ENCODE measurements at regions not wholly inside any gene's neighbourhood (a gene's known extent, or its start where the extent isn't known, plus 50 kb on each side); places are given as distances from the start of the nearest gene placed in this dataset.

GRCh38 chr12:127074161-127074560, 1192.8 kb upstream of the TMEM132C start:
- no peaks in the 10 kb centered on the region for H4K20me1 ChIP-seq (ENCODE audit: low read depth, low read length)
- H3K4me2 ChIP-seq (ENCODE audit: low read depth, low read length, poor library complexity, severe bottlenecking) = no peak overlapping the region
- H3K9me3 ChIP-seq (ENCODE audit: insufficient read depth, low read length) = no peaks in the 10 kb centered on the region
- no peaks in the 10 kb centered on the region for H3K9me2 ChIP-seq (replicated peaks; ENCODE audit: insufficient read depth, low read length)
- H3F3A ChIP-seq (ENCODE audit: insufficient read depth) = no peaks in the 10 kb centered on the region
- H2AFZ ChIP-seq (ENCODE audit: low read depth, low read length, severe bottlenecking) = no peak overlapping the region
- H3K79me2 ChIP-seq (ENCODE audit: insufficient read depth, low read length) = no peaks in the 10 kb centered on the region
- H3K9ac ChIP-seq (ENCODE audit: low read length) = no peak overlapping the region
- no peaks in the 10 kb centered on the region for H3K36me3 ChIP-seq (ENCODE audit: low read length)
- H3K27ac ChIP-seq (ENCODE audit: low read depth, low read length) = no peak overlapping the region
- TF ChIP-seq EZH2phosphoT487 (conservative IDR thresholded peaks at IDR 0.05; ENCODE audit: low read length) = no peak
- TF ChIP-seq, protein P1, sequence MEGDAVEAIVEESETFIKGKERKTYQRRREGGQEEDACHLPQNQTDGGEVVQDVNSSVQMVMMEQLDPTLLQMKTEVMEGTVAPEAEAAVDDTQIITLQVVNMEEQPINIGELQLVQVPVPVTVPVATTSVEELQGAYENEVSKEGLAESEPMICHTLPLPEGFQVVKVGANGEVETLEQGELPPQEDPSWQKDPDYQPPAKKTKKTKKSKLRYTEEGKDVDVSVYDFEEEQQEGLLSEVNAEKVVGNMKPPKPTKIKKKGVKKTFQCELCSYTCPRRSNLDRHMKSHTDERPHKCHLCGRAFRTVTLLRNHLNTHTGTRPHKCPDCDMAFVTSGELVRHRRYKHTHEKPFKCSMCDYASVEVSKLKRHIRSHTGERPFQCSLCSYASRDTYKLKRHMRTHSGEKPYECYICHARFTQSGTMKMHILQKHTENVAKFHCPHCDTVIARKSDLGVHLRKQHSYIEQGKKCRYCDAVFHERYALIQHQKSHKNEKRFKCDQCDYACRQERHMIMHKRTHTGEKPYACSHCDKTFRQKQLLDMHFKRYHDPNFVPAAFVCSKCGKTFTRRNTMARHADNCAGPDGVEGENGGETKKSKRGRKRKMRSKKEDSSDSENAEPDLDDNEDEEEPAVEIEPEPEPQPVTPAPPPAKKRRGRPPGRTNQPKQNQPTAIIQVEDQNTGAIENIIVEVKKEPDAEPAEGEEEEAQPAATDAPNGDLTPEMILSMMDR (IDR thresholded peaks at IDR 0.05; ENCODE audit: insufficient read depth, low read length, poor library complexity, severe bottlenecking) = no peak
- H3K27me3 ChIP-seq (ENCODE audit: low read length) = no peaks in the 10 kb centered on the region
- H3K4me3 ChIP-seq (ENCODE audit: insufficient read depth, low read length, poor library complexity, severe bottlenecking) = no peak overlapping the region

DNA sequence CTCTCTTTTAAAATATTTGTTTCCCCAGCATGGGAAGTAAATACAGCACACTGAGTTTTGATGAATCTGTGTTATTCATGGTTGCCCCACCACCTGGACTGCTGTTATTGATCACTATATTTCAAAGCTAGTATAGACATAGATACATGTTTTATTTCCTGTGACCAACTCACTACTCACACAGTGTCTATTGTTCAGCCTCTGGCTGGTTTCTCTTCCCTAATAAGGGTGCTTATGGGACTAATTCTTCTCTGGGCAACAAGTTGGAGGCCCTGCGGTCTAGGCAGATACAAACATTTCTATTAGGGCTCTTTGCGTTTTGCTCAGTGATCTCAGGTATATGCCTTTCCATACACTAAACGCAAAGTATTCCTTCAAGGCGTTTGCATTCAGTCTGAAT, 1191.0 kb upstream of the TMEM132C start:
- Histone ChIP-seq H3K36me3 (ENCODE audit: low read length) (no peaks in the 10 kb centered on the region), H3K4me3 (ENCODE audit: insufficient read depth, low read length, poor library complexity, severe bottlenecking) (no peak overlapping the region), H3K27ac (ENCODE audit: low read depth, low read length) (no peak overlapping the region), H3K79me2 (ENCODE audit: insufficient read depth, low read length) (no peaks in the 10 kb centered on the region), H3K4me2 (ENCODE audit: low read depth, low read length, poor library complexity, severe bottlenecking) (no peak overlapping the region), H3F3A (ENCODE audit: insufficient read depth) (no peaks in the 10 kb centered on the region), H2AFZ (ENCODE audit: low read depth, low read length, severe bottlenecking) (no peak overlapping the region), H4K20me1 (ENCODE audit: low read depth, low read length) (no peaks in the 10 kb centered on the region), H3K9me2 (replicated peaks; ENCODE audit: insufficient read depth, low read length) (no peaks in the 10 kb centered on the region), H3K9ac (ENCODE audit: low read length) (no peak overlapping the region), H3K9me3 (ENCODE audit: insufficient read depth, low read length) (no peaks in the 10 kb centered on the region), H3K27me3 (ENCODE audit: low read length) (no peaks in the 10 kb centered on the region)
- no peak for TF ChIP-seq EZH2phosphoT487 (conservative IDR thresholded peaks at IDR 0.05; ENCODE audit: low read length)
- TF ChIP-seq, protein P1 (IDR thresholded peaks at IDR 0.05; ENCODE audit: insufficient read depth, low read length, poor library complexity, severe bottlenecking) = no peak

DNA sequence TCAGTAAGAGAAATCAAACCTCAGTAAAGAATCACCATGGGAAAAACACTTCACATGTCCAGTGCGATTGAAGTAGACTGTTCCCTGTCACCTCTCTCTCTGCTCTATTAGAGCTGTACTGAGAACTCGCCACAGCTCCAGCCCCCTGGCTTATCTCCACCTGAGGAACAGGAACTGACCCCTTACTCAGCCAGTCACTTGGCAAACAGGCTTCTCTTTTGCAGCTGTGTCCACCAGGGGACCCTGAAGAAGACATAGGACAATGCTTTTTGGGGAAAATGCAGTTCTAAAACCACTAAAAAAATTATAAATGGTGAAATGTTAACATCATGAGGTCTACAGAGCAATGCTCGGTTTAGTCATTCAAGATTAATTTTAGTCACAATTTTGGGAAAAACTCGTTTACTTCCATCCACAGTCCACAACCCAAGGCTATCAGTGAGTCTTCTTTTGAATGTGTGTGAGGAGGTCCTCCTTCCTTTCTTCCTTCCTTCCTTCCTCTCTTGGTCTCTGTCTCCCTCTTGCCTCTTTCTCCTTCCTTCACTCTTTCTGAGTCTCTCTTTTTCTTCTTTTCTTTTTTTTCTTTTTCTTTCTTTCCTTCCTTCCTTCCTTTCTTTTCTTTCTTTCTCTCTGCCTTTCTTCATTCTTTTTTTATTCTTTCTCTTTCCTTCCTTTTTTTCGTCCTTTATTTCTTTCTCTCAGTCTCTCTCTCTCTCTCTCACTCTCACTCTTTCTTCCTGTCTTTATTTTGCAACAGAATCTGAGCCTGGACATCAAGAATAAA, 1189.5 kb upstream of the TMEM132C start:
- Histone ChIP-seq H2AFZ (ENCODE audit: low read depth, low read length, severe bottlenecking) (no peak overlapping the region), H4K20me1 (ENCODE audit: low read depth, low read length) (no peaks in the 10 kb centered on the region), H3K4me2 (ENCODE audit: low read depth, low read length, poor library complexity, severe bottlenecking) (no peak overlapping the region), H3K79me2 (ENCODE audit: insufficient read depth, low read length) (no peaks in the 10 kb centered on the region), H3K9me2 (replicated peaks; ENCODE audit: insufficient read depth, low read length) (no peaks in the 10 kb centered on the region), H3K27ac (ENCODE audit: low read depth, low read length) (no peak overlapping the region), H3F3A (ENCODE audit: insufficient read depth) (no peaks in the 10 kb centered on the region), H3K36me3 (ENCODE audit: low read length) (no peaks in the 10 kb centered on the region), H3K9me3 (ENCODE audit: insufficient read depth, low read length) (no peaks in the 10 kb centered on the region), H3K4me3 (ENCODE audit: insufficient read depth, low read length, poor library complexity, severe bottlenecking) (no peak overlapping the region), H3K27me3 (ENCODE audit: low read length) (no peaks in the 10 kb centered on the region), H3K9ac (ENCODE audit: low read length) (no peak overlapping the region)
- TF ChIP-seq EZH2phosphoT487 (conservative IDR thresholded peaks at IDR 0.05; ENCODE audit: low read length) = no peak
- TF ChIP-seq, protein P1 (IDR thresholded peaks at IDR 0.05; ENCODE audit: insufficient read depth, low read length, poor library complexity, severe bottlenecking) = no peak
